ENCODE measurements at regions not wholly inside any gene's neighbourhood (a gene's known extent, or its start where the extent isn't known, plus 50 kb on each side); places are given as distances from the start of the nearest gene placed in this dataset.

DNA sequence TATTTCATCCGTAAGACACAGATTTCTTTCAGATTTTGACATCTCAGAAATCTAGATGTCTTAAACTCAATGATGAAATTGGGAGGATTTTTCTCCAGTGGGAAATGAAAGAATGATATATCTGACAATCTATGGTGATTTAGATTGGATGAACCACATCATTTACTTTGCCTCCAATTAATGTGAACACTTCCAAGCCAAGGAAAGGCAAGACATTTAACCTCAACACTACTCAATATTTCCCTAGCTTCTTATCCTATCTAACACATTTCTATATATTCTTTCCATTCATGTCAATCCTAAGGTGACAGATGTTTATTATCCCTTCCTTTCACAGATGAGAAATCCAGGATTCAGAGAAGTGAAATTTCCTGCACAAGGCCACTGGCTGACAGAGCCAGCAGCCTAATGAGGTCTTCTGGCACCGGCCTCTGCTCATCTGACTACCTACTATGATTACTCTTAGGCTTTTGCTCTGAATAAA is 327.6 kb downstream of the IRS1 start:
- DNase-seq (ENCODE audit: low spot score), result no peak
- no peak overlapping the region for H3K27ac ChIP-seq
- no peak for TF ChIP-seq CTCF (IDR thresholded peaks at IDR 0.05)
- H3K4me3 ChIP-seq, result no peak overlapping the region

DNA sequence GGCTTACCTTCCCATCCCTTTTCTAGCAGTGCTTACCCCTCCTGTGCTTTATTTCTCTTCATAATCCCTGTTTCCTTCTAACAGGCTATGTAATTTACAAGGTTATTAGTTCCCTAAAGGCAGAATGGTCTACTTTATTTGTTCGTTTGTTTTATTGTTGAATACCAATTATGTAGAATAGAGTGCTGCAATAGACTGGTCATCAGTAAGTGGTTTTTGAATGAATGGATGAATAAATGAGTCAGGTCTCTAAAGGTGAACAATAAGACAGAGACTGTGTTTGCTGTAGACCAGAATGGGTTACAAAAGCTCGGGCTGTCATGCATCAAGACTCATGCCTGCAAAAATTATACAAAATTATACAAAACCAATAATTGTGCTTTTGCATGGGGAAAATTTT is 332.0 kb downstream of the IRS1 start:
- DNase-seq (ENCODE audit: low spot score), result no peak
- H3K27ac ChIP-seq, result no peak overlapping the region
- no peak for TF ChIP-seq CTCF (IDR thresholded peaks at IDR 0.05)
- H3K4me3 ChIP-seq, result no peak overlapping the region

GRCh38 chr2:226467221-226467620 is 332.4 kb downstream of the IRS1 start:
- Histone ChIP-seq H3K27ac (no peak overlapping the region), H3K4me3 (no peak overlapping the region)
- DNase-seq (ENCODE audit: low spot score), result no peak
- no peak for TF ChIP-seq CTCF (IDR thresholded peaks at IDR 0.05)

DNA sequence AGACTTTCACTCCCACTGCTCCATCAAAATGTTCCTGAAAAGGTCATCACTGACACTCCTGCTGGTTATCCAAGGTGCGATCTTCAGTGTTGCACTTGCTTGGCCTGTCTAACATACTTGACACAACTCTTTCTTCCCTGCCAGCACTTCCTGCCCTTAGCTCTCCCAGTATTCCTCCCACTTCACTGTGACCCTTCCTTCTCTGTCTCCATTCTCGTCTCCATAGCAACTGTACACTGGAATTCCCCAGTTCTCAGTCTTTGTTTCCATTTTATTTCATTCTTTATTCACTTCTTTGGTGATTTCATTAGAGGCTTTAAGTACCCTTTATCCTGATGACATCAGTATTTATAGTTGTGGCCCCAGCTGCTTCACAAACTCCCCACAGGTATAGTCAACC is 333.0 kb downstream of the IRS1 start:
- H3K4me3 ChIP-seq, result no peak overlapping the region
- H3K27ac ChIP-seq, result no peak overlapping the region
- no peak for TF ChIP-seq CTCF (IDR thresholded peaks at IDR 0.05)
- no peak for DNase-seq (ENCODE audit: low spot score)

GRCh38 chr2:226466124-226466523 is 333.5 kb downstream of the IRS1 start:
- DNase-seq (ENCODE audit: low spot score), result no peak
- no peak for TF ChIP-seq CTCF (IDR thresholded peaks at IDR 0.05)
- no peak overlapping the region for H3K4me3 ChIP-seq
- no peak overlapping the region for H3K27ac ChIP-seq

DNA sequence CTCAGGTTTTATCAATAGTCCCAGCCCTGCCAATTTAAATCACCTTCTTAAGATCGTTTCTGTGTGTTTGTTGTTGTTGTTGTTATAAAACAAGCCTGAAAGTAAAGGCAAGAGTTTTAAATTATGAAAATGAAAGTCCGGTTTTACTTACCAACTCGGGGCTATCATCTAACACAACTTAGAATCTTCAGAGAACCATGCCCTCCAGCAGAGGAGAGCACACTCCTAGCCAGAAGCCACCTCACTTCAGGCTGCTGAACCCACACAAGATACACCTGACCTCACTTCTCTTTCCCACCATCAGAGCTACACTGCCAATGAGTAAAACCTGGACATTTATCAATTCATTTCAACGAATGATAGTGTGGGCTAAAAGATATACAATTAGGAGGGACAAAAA is 335.2 kb downstream of the IRS1 start:
- DNase-seq (ENCODE audit: low spot score), result no peak
- Histone ChIP-seq H3K4me3 (no peak overlapping the region), H3K27ac (no peak overlapping the region)
- TF ChIP-seq CTCF (IDR thresholded peaks at IDR 0.05), result no peak

- no peak for TF ChIP-seq CTCF (IDR thresholded peaks at IDR 0.05)
- no peak for DNase-seq (ENCODE audit: low spot score)
- H3K4me3 ChIP-seq, result no peak overlapping the region
- no peak overlapping the region for H3K27ac ChIP-seq
These were observed 336.5 kb downstream of the IRS1 start for GRCh38 chr2:226463154-226463553.

All from coronary artery (tissue), 2 donors.